ENCODE measurements at regions not wholly inside any gene's neighbourhood (a gene's known extent, or its start where the extent isn't known, plus 50 kb on each side); places are given as distances from the start of the nearest gene placed in this dataset.

DNA sequence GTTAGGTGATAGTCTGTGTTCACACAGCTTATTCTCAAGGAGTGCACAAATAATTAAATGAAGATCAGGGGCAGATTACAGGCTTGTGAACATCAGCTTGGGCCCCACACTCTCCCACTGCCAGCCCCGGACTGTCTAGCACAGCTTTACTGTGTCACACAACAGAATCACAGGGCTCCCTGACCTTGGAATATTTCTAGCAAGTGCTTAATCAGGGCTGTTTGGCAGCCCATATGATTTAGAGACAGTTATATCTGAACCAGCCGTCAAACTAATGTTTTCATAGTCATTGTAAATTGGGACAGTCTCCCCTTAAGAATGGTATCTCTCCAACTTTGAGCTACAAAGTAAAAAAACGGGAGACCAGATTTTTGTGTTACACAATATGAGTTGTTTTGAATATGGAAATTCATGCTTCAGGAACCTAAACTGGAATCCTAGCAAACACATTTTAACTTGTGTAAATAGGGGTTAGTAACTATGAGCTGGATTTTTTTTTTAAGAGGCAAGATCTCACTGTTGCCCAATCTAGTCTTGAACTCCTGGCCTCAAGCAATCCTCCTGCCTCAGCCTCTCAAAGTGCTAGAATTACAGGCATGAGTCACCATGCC, 517.6 kb downstream of the BNC2 start:
- TF ChIP-seq, protein P1, sequence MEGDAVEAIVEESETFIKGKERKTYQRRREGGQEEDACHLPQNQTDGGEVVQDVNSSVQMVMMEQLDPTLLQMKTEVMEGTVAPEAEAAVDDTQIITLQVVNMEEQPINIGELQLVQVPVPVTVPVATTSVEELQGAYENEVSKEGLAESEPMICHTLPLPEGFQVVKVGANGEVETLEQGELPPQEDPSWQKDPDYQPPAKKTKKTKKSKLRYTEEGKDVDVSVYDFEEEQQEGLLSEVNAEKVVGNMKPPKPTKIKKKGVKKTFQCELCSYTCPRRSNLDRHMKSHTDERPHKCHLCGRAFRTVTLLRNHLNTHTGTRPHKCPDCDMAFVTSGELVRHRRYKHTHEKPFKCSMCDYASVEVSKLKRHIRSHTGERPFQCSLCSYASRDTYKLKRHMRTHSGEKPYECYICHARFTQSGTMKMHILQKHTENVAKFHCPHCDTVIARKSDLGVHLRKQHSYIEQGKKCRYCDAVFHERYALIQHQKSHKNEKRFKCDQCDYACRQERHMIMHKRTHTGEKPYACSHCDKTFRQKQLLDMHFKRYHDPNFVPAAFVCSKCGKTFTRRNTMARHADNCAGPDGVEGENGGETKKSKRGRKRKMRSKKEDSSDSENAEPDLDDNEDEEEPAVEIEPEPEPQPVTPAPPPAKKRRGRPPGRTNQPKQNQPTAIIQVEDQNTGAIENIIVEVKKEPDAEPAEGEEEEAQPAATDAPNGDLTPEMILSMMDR (IDR thresholded peaks at IDR 0.05; ENCODE audit: low read depth, low read length, missing control alignments) = no peak
- no peak for DNase-seq (ENCODE audit: extremely low read depth, low read depth)
- H3K4me3 ChIP-seq (replicated peaks; ENCODE audit: low read depth, low read length) = no peak overlapping the region

DNA sequence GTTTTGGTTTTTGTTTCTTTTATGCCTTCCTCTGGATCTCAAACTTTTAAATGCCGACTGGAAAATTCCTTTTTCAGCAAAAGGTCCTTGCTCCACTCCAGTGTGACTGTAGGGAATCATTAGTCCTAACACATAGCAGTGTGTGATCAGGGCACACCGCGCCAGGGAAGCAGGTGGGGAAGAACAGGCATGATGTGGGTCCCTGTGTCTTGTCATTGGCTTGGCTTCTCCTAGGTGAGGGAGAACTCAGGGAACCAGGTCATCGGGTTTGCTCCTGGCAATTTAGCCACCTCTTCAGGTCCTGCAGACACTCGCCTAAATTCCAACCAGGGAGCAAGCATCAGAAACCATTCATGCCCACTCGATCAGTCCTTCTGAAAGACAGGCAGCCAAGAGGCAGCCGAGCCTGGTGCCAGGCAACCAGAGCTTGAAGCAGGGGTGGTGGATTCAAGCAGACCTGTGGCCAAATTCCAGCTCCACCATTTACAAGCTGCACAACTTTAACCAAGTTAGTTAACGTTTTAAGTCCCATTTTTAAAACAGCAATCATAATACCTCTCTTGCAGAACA, 514.2 kb downstream of the BNC2 start:
- TF ChIP-seq, protein P1 (IDR thresholded peaks at IDR 0.05; ENCODE audit: low read depth, low read length, missing control alignments) = no peak

DNA sequence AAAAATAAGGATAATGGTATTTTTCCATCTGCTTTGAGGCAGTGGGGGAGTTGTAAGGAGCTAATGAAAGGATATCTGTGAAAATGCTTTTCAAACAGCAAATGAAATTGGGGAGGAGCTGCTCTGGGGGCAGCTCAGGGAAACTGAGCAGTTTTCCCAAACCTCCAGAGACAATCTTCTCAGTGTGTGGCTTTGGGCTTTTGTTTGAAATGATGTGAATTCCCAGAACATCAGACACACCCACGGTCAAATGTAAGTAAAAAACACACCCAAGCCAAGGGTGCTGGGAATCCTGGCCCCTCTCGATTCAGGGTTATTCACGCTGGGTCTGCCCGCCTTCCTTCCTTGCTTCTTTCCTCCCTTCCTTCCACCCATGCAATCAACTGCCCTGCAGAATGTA, 512.6 kb downstream of the BNC2 start:
- TF ChIP-seq, protein P1 (IDR thresholded peaks at IDR 0.05; ENCODE audit: low read depth, low read length, missing control alignments) = no peak
- no peak overlapping the region for H3K4me3 ChIP-seq (replicated peaks; ENCODE audit: low read depth, low read length)
- DNase-seq (ENCODE audit: extremely low read depth, low read depth) = no peak

More for the DNA sequence above, 514.2 kb downstream of the BNC2 start:
- no peak overlapping the region for H3K4me3 ChIP-seq (replicated peaks; ENCODE audit: low read depth, low read length)
- no peak for DNase-seq (ENCODE audit: extremely low read depth, low read depth)

DNA sequence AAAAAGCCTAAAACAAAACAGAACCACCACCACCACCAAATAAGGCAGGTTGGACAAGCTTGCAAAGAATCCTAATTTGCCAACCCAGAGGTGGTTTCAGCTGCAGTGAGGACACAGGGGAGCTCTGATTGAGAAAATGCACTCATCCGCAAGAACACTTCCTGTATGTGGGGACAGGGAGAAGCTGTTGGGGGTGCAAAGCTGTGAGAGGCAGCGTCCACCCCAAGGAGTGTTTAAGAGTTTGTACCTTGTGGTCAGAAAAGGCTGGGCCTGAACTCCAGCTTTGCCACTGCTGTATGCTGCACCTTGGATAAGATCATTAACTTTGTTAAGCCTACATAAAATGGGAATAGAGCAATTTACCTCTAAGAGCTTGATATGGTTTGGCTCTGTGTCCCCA, 511.7 kb downstream of the BNC2 start:
- DNase-seq (ENCODE audit: extremely low read depth, low read depth) = no peak
- H3K4me3 ChIP-seq (replicated peaks; ENCODE audit: low read depth, low read length) = no peak overlapping the region
- TF ChIP-seq, protein P1 (IDR thresholded peaks at IDR 0.05; ENCODE audit: low read depth, low read length, missing control alignments) = no peak
